NCI-H748 (cell line): ENCODE measurements at regions not wholly inside any gene's neighbourhood (a gene's known extent, or its start where the extent isn't known, plus 50 kb on each side); places are given as distances from the start of the nearest gene placed in this dataset.
"Not testable (repeated sequence)": the region's sequence is repeated elsewhere in the genome, so short reads cannot be mapped to it uniquely, and the experiment has no call there.

ENCODE experiments used
- DNase-seq: peaks from one replicate; lab custom pipeline; 2025; ENCODE audit not compliant: unreplicated experiment; lab: John Stamatoyannopoulos, UW

GRCh38 chr2:131668794-131669540 lies 141.3 kb downstream of the CCDC74A start:
- DNase-seq: not testable (repeated sequence)

- DNase-seq: not testable (repeated sequence)
Measured at GRCh38 chr2:131671841-131672470, 144.3 kb downstream of the CCDC74A start.

- DNase-seq: peak; percentile 57
Measured at GRCh38 chr2:131672471-131673399, 145.0 kb downstream of the CCDC74A start.

GRCh38 chr2:131673400-131674173 lies 145.9 kb downstream of the CCDC74A start:
- peak; percentile 74 for DNase-seq

- DNase-seq: no peak
Measured at GRCh38 chr2:131674174-131674507, 146.5 kb downstream of the CCDC74A start.

GRCh38 chr2:131681611-131682121 lies 154.0 kb downstream of the CCDC74A start:
- DNase-seq: not testable (repeated sequence)

- DNase-seq: peak; percentile 87
Measured at GRCh38 chr2:131682122-131682944, 154.6 kb downstream of the CCDC74A start.

- peak; percentile 19 for DNase-seq
Measured at GRCh38 chr2:131682945-131683330, 155.2 kb downstream of the CCDC74A start.

GRCh38 chr2:131684631-131685316 lies 157.1 kb downstream of the CCDC74A start:
- DNase-seq: not testable (repeated sequence)

- not testable (repeated sequence) for DNase-seq
Measured at GRCh38 chr2:131686164-131686893, 158.6 kb downstream of the CCDC74A start.

- DNase-seq: not testable (repeated sequence)
Measured at GRCh38 chr2:131686894-131687238, 159.2 kb downstream of the CCDC74A start.

GRCh38 chr2:131689066-131689465 lies 161.4 kb downstream of the CCDC74A start:
- not testable (repeated sequence) for DNase-seq

GRCh38 chr2:131711268-131711667 lies 183.6 kb downstream of the CCDC74A start:
- DNase-seq: not testable (repeated sequence)

- not testable (repeated sequence) for DNase-seq
Measured at GRCh38 chr2:131717907-131718306, 190.2 kb downstream of the CCDC74A start.

- not testable (repeated sequence) for DNase-seq
Measured at GRCh38 chr2:131721163-131721562, 193.5 kb downstream of the CCDC74A start.

- DNase-seq: not testable (repeated sequence)
Measured at GRCh38 chr2:131722256-131722655, 194.6 kb downstream of the CCDC74A start.

GRCh38 chr2:131724019-131724418 lies 196.3 kb downstream of the CCDC74A start:
- DNase-seq: no peak

GRCh38 chr2:131728451-131728850 lies 200.8 kb downstream of the CCDC74A start:
- DNase-seq: not testable (repeated sequence)
